HG03558 (cell line): ENCODE measurements at regions not wholly inside any gene's neighbourhood (a gene's known extent, or its start where the extent isn't known, plus 50 kb on each side); places are given as distances from the start of the nearest gene placed in this dataset.

ENCODE experiments used
- ATAC-seq: cut with Tn5 transposase; IDR thresholded peaks from one replicate; pipeline ENCODE4 v1.9.1; 2021; ENCODE audit warnings: moderate number of reproducible peaks; ENCODE audit not compliant: unreplicated experiment; ENCODE audit errors: extremely low read depth

DNA sequence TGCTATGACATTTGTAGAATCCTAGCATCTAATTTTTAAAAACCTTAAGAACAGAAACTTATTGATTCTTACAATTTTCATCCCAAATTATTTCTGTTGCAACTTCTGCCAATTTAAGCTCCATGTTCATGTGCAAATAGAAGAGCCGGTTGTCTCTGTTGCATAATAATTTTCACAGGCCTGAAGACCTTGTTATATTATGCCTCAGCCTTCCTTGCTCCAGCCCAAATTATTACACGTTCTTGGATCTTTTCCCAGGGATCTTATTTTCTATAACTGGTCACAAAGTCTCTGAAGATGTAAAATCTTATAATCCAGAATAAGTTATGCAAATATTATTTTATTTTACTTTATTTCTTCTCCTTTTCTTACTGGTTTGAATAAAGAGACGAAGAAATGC lies 210.7 kb upstream of the DPH6 start:
- no peak for ATAC-seq

DNA sequence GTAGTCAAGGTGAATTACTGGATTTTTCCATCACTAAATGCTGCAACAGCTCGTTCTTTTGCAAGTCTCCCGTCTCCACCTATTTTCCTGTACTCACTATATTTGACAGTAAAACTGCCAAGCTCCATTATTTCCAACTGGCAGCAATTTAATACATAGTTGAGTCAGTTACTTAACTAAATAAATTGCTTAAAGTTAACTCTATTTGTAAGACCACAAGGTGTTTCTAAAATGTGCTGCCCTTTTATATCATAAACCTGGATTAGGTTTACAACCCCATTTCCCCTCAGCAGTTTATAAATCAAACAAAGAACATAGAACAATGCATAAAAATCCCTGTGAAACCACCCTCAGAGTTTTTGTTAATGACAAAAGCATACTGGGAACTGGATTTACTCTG lies 211.4 kb upstream of the DPH6 start:
- no peak for ATAC-seq

DNA sequence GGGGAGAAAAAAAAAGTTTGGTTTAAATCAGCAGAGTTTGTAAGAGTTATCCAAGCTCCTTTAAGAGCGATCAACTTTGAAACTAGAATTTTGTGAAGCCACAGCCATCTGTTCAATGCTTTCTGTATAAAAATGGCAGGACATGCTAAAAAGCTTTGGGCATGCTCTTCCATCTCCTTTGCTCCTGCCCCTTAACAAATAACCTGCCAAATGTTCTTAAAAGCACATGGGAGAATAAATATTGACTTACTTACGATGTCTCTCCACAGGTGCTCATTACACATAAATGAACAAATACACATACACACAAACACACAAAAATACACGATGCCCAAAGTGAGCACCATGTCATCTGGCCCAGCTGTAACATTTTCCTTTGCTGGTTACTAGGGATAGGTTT lies 211.8 kb upstream of the DPH6 start:
- no peak for ATAC-seq

DNA sequence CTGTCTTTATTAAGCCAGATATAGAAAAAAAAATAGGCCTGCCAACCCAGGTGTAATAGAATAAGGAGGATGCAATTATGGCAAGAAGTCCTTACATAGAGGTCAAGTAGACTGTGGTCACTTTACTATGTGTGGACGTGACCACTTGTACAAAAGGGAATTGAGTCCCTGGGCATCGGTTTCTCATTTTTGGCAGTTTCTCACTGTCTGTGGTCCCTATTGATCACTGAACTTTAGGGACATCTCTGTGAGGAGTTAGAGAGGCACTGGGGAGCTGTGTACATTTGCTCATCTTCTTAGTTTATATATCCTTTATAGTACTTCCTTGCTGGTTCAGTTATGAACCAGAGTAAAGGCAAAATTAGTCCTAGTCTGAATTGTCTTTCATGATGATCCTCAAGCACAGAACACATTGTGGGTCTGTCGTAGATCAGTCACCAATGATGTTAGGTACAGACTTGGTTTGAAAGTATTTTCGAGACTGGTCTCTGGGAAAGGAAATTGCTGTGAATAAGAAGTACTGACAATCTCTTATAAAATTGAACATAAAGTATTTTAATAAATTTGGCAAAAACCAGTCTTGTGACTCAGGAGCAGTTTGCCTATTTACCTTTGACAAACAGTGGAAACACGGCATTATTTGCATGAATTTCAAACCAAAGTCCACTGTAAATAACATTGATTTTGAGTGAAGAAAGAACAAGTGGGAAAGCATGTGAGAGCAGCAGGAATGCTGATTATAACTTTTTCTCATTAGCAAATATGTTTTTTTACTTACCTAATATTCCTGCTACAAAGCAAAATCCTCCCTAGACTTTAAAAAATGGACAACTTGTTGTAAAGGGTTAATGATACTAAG lies 218.9 kb upstream of the DPH6 start:
- no peak for ATAC-seq

DNA sequence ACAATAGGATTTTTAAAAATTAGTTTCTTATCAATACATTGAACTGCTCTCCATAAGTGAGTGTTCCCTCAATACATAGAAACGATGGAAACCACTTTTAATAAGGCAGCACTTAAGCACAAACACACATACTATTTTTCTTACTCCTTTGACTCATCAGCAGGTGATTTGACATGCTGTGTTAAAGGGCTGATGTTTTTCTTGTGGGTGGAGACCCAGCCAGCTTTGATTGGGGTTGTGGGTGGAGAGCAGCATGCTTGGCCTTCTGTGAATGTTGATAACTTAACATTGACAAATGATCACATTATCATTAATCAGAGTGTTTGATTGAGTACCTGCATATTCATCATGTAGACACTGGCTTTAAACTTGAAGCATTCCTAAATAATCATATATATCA lies 223.0 kb upstream of the DPH6 start:
- ATAC-seq = no peak

DNA sequence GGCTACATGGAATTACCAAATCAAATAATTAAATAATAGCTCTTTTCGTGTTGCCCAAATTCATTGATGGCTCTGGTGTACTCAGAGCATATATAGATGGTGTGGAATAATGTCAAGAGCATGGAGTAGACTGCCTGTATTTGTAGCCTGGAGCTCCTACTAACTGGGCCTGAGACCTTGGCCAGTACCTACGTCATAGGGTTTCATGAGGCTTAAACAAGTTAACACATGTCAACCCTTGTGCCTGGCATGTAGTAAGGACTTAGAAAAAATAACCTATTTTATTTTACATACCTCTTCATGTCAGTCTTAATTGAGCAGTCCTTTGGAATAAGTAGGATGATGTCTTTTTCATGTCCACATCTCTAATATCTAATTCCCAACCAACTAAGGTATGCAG lies 223.7 kb upstream of the DPH6 start:
- ATAC-seq = no peak

DNA sequence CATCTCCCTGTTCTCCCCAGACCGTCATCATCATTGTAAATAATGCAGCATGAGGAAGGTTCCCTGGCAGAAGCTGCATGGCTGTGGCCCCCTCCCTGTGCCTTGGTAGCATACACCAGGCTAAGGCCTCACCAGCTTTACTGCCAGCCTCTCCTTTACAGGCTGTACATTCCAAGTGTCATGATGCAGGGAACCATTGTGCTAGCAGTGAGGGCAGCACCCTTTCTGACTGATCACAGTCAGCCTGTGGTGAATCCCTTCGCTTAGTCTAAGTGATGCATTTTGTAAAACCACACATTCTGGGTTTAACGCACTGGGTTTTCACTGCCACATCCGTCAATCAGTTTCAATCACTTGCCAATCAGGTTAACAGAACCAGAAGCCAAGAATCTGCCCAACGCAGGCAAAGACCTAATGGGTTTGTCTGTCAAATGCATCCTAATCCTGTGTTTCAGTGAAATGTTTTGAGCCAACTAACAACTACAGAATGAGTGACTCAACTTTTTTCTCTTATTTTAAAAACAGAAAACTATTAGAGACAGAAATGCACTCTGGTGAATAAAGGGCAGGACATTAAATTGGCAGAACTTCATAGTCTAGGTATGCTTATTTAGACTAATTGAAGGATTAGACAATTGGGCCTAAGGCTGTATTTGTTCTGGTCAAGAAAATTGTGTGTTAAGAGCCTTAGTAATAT lies 225.9 kb upstream of the DPH6 start:
- no peak for ATAC-seq

DNA sequence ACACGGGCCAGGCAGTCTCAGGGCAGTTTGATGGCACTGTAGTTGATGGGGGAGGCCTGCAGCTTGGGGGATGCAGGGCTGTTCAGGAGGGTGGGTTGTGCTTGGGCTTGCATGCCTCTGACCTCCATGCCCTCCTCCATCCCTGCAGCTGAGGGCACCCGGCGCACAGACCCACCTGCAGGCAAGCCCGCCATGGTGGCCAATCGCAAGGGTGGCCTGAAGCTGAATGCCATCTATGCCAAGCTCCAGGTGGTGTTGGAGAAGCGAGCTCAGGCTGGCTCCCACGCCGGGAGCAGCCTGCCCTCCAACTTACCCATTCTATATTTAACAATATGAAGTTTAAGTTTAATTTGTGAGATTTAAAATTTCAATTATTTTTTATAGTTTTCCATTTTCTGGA lies 228.7 kb upstream of the DPH6 start:
- ATAC-seq = no peak

DNA sequence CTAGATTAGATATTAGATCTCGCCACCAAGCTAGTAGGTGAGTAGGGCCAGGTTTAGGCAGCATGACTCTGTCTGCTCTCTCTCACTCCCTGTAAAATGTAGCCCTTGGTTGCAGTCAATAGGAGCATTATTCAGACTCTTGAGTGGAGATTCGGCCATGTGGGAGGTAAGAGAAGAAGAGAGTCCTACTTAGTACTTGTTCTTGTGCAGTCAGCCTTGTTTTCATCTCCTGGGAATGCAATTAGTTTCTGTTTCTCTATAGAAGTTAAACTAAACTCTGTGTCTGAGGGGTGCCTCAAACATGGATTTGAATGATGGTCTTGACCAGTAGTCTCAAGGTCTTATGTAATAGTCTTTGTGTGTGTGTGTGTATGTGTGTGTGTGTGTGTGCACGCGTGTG lies 229.5 kb upstream of the DPH6 start:
- no peak for ATAC-seq

DNA sequence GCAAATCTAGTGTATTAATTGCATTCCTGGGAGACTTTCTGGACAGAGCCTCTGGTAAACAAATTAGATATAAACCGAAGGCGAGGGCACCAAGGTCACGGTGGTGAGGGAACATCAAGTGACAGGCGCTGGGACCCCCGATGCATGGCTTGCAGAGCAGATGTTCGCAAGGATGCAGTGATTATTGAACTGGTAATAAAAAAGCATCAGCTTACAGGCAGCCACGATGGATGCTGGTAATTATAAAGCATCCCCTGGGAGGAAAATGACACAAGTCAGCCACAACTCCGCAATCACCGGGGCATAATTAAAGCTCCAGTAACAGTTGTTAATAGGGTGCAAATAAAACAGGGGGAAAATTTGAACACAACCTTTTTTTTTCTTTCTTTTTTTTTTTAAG lies 231.1 kb upstream of the DPH6 start:
- no peak for ATAC-seq

DNA sequence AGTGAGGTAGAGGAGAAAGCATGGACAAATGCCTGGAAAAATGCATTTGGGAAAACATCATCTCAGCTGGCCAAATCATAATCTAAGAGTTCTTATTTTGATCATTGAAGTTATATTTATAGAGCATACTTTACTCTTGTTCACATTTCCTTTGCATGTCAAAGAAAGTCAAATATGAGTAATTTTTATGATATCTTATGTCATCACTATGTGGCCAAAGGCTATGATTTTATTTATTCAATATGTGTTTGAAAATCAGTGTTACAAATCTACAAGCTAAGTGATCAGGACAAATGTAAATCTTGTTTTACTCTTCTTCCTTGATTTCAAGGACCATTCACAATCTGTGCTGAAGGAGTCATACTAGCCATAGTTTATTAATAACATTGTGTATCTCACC lies 237.2 kb upstream of the DPH6 start:
- ATAC-seq = no peak

DNA sequence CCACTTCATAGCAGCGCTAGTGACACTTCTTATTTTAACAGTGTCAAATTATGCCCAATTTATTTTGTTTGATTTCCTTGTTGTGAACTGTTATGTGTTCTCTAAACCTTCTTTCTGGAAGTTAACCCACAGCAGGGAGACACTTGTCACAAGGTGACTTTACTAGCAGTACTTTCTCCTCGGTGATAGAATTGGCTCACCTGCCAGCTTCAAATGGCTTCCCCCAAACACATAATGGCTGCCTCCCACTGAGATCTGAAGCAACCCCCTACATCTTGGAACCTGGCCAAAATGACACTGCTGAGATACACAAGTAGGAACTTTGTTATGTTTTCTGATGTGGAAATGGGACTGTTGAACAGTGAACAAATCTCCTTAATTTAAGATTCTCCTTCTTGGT lies 238.8 kb upstream of the DPH6 start:
- ATAC-seq = no peak

DNA sequence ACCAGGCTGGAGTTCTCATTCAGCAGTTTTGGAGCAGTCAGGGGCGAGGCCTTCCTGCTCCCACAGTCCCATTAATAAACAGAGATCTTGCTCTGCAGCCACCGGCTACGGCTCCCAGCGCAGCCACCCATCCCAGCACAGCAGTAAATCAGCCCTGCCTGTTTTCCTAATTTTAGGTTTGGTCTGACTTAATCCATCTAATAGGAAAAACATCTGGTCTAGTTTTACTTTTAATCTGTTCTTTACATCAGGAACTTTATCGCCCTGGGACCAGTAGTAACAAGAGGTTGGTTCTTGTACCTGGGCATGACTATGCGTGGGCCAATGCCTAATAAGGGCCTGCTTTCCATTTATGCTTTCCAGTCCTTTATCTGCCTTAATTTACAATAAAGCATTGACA lies 264.0 kb upstream of the DPH6 start:
- ATAC-seq = no peak

DNA sequence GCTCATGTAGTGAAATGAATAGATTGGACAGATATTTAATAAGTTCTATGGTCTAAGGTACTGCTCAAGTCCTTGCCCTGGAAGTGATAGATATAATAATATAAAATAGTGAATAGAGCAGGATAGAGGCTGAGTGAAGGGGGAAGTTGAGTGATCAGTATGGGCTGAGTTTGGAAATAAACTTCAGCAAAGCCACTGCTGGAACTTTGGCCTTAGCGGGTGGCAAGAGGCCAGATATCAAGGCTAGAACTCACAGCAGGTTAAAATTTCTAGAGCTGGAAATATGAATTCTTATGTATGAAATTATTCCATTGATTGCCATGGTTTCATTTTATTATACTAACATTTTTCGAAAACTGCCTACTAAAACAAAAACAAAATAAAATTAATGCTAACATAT lies 267.6 kb upstream of the DPH6 start:
- ATAC-seq = no peak

DNA sequence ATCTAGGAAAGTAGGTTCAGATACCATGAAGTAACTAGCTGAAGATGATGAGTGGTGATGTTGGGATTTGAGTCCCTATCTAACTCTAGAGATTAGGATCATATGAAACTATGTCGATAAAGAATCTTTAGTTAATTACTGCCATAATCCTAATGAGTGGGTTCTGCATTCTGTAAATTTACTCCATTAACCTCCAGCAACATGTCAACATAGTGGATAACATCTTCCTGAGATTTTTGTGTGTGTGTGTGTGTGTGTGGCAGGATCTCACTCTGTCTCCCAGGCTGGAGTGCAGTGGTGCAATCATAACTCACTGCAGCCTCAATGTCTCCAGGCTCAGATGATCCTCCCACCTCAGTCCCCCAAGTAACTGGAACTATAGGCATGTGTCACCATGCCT lies 272.9 kb upstream of the DPH6 start:
- no peak for ATAC-seq

DNA sequence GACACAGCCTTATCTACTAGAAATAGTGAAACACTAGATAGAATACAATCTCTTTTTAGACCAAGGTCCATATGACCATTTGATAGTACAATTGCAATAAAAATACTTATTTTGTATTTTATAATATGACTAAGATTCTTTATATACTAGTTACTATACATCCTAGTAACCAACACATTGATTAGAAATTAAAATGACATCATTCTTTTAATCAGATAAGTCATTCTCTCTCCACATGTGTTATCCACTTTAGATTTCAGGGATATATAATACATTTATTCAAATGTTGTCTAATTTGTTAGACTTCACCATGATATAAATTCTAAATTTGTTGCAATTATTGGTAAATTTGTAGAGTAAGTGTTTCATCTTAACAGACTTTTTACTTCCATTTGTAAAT lies 276.2 kb upstream of the DPH6 start:
- no peak for ATAC-seq

DNA sequence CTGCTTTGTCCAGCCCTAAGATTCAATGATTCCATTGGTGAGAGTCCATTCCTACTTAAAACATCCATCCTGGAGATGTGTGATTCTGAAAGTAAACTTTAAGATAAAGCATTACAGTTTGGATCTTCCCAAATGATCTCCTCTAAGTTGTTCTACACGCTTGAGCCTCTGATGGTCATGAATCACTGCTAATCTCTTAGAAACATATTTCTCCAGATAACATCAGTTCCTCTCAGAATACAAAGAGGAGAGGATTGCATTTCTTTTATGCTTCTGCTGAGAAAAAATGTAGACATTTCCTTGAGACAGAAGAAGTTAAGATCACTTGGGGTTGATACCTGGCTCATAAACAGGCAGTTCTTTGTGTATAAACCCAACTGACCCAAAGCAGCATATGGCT lies 281.2 kb upstream of the DPH6 start:
- ATAC-seq = no peak

DNA sequence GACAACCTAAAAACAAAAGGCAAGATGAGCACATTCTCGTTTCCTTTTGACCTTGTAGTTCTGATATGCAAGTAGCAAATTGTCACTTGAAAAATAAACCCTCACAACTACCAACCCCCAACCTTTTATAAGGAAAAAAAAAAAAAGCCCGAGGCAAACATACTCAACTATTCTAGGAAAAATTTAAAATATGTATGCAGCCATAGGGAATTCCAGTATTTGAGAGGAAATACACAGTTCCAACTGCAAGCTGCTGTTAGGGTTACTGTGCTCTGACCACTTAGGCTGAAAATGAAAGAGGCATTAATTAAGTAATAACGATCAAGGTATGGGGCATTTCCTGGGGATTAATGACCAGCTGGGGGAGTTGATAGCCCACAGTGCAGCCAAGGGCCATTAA lies 281.9 kb upstream of the DPH6 start:
- no peak for ATAC-seq

DNA sequence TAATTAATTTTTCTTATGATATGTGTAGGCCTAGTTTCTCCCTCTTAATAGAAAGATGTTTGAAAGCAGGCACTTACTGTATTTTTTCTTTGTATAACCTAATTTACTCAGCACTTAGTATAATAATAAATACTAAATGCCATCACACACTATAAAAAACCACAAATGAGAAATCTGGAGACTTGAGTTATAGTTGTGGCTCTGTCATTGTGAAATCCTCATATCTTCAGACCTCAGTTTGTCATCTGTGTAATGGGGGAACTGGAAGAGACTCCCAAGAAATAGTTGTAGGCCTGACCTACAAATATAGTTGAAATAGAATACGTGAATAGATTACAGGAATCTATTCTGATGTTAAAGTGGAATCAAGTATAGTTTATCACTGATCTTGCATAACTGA lies 287.6 kb upstream of the DPH6 start:
- ATAC-seq = no peak

DNA sequence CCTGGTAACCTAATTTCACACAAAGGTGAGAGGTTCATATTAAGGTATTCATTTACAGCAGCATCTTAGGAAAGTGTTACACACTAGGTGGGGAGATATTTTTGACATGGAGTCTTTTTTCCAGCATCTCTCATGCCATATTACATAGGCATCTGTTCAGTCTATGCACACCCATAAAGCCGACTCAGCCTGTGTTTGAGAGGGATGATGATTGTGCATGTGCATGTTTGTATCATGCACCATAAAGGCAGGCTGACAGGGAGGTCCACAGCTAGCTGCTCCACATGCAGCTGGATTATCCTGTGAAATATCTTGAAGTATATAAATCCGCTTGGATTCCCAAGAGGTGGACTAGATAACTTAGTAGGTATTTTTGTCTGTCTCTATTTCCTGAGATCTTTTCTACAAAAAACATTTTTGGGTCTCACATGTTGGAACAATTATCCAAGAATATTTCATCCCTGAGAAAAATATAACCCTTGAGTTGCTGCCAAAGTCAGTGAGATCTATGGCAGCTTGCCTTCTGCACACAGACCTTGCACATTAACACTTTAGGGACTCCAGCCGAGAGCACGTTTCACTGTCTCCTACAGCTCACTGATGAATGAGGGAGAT lies 288.4 kb upstream of the DPH6 start:
- no peak for ATAC-seq

DNA sequence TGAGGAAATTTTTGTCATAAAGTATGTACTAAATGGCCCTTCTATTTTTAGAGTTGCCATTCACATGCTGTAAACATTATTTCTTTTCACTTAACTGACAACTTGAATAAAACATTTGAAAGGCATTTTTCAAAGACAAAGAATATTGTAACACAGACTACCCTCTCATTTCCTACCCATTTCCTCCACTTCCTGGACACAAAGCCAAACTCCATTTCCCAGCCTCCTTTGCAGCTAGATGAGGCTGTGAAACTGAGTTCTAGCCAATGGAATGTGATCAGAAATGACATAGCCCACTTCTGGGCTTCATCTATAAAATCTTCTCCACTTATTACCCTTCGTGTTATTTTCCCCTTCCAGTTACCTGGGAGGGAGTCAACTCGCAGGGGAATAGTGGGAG lies 288.9 kb upstream of the DPH6 start:
- ATAC-seq = no peak
